ENCODE measurements at regions not wholly inside any gene's neighbourhood (a gene's known extent, or its start where the extent isn't known, plus 50 kb on each side); places are given as distances from the start of the nearest gene placed in this dataset.

- Mint-ChIP-seq H3K9me3 (ENCODE audit: unreplicated experiment) (no peaks in the 10 kb centered on the region), H3K27me3 (ENCODE audit: insufficient read depth, unreplicated experiment) (peaks cover 18% of the 10 kb centered on the region), H3K27ac (ENCODE audit: unreplicated experiment) (no peak overlapping the region), H3K4me3 (ENCODE audit: unreplicated experiment) (no peak overlapping the region), H3K36me3 (ENCODE audit: insufficient read depth, unreplicated experiment) (no peaks in the 10 kb centered on the region), H3K4me1 (ENCODE audit: low read depth, unreplicated experiment) (no peaks in the 10 kb centered on the region)
- Histone ChIP-seq H3K27me3 (replicated peaks; ENCODE audit: control insufficient read depth, insufficient read depth, low read length) (no peaks in the 10 kb centered on the region), H3K9me3 (no peaks in the 10 kb centered on the region), H3K36me3 (ENCODE audit: control insufficient read depth, insufficient read depth, low read length) (no peaks in the 10 kb centered on the region), H3K4me3 (ENCODE audit: low read depth, low read length) (no peak overlapping the region), H3K4me1 (no peaks in the 10 kb centered on the region)
- DNase-seq, result no peak
- ChIA-PET CTCF (no interaction called here), POLR2A (no interaction called here)
- no peak for TF ChIP-seq CTCF (IDR thresholded peaks at IDR 0.05; ENCODE audit: insufficient read depth in 1 of 2, low read depth in 1 of 2, low read length in 1 of 2, severe bottlenecking in 1 of 2, unreplicated experiment in 1 of 2)
- no TSS peak for BruUV-seq (replicated peaks)
- intact Hi-C loops (cut with micrococcal nuclease; ENCODE audit: unreplicated experiment), result no loop called here
Observed at GRCh38 chr2:23306401-23306800, 78.6 kb upstream of the KLHL29 start.

- BruUV-seq (replicated peaks), result no TSS peak
- H3K4me3 Mint-ChIP-seq (ENCODE audit: unreplicated experiment), result no peak overlapping the region
- no peak for TF ChIP-seq CTCF (IDR thresholded peaks at IDR 0.05; ENCODE audit: insufficient read depth in 1 of 2, low read depth in 1 of 2, low read length in 1 of 2, severe bottlenecking in 1 of 2, unreplicated experiment in 1 of 2)
- POLR2A ChIA-PET, result no interaction called here
- H3K27ac Mint-ChIP-seq (ENCODE audit: unreplicated experiment), result no peak overlapping the region
- Histone ChIP-seq H3K27me3 (replicated peaks; ENCODE audit: control insufficient read depth, insufficient read depth, low read length) (no peaks in the 10 kb centered on the region), H3K9me3 (no peaks in the 10 kb centered on the region), H3K4me3 (ENCODE audit: low read depth, low read length) (no peak overlapping the region), H3K36me3 (ENCODE audit: control insufficient read depth, insufficient read depth, low read length) (no peaks in the 10 kb centered on the region), H3K4me1 (no peaks in the 10 kb centered on the region)
- no peaks in the 10 kb centered on the region for H3K4me1 Mint-ChIP-seq (ENCODE audit: low read depth, unreplicated experiment)
- no peaks in the 10 kb centered on the region for H3K36me3 Mint-ChIP-seq (ENCODE audit: insufficient read depth, unreplicated experiment)
- intact Hi-C loops (cut with micrococcal nuclease; ENCODE audit: unreplicated experiment), result no loop called here
- DNase-seq, result no peak
- H3K27me3 Mint-ChIP-seq (ENCODE audit: insufficient read depth, unreplicated experiment), result peaks cover 16% of the 10 kb centered on the region
- no peaks in the 10 kb centered on the region for H3K9me3 Mint-ChIP-seq (ENCODE audit: unreplicated experiment)
- CTCF ChIA-PET, result no interaction called here
Observed at GRCh38 chr2:23311186-23311585, 73.8 kb upstream of the KLHL29 start.

- no peak overlapping the region for H3K4me3 Mint-ChIP-seq (ENCODE audit: unreplicated experiment)
Observed at GRCh38 chr2:23312996-23313606, 71.9 kb upstream of the KLHL29 start.

More at GRCh38 chr2:23312996-23313606, 71.9 kb upstream of the KLHL29 start:
- Histone ChIP-seq H3K36me3 (ENCODE audit: control insufficient read depth, insufficient read depth, low read length) (no peaks in the 10 kb centered on the region), H3K27me3 (replicated peaks; ENCODE audit: control insufficient read depth, insufficient read depth, low read length) (no peaks in the 10 kb centered on the region), H3K4me3 (ENCODE audit: low read depth, low read length) (no peak overlapping the region), H3K4me1 (no peaks in the 10 kb centered on the region), H3K9me3 (no peaks in the 10 kb centered on the region)
- intact Hi-C loops (cut with micrococcal nuclease; ENCODE audit: unreplicated experiment), result no loop called here
- ChIA-PET CTCF (no interaction called here), POLR2A (no interaction called here)
- DNase-seq, result peak in 1 of 2 experiments; percentile 49
- Mint-ChIP-seq H3K27ac (ENCODE audit: unreplicated experiment) (no peak overlapping the region), H3K4me1 (ENCODE audit: low read depth, unreplicated experiment) (no peaks in the 10 kb centered on the region), H3K27me3 (ENCODE audit: insufficient read depth, unreplicated experiment) (peaks cover 19% of the 10 kb centered on the region), H3K36me3 (ENCODE audit: insufficient read depth, unreplicated experiment) (no peaks in the 10 kb centered on the region), H3K9me3 (ENCODE audit: unreplicated experiment) (no peaks in the 10 kb centered on the region)
- no TSS peak for BruUV-seq (replicated peaks)
- peak; percentile 79 to 80 for TF ChIP-seq CTCF (IDR thresholded peaks at IDR 0.05; ENCODE audit: insufficient read depth in 1 of 2, low read depth in 1 of 2, low read length in 1 of 2, severe bottlenecking in 1 of 2, unreplicated experiment in 1 of 2)

Data from Caco-2 (cell line).